Astrocyte (in vitro differentiated cells and primary cell): ENCODE measurements at regions not wholly inside any gene's neighbourhood (a gene's known extent, or its start where the extent isn't known, plus 50 kb on each side); places are given as distances from the start of the nearest gene placed in this dataset.

Experiments
- CTCF ChIP-seq: IDR thresholded peaks from 2 replicates; pipeline ENCODE4 v1.5.1; 2011; ENCODE audit warnings: low read depth, mild to moderate bottlenecking, inconsistent platforms, low read length, moderate library complexity; ENCODE audit not compliant: insufficient read depth
- EZH2 ChIP-seq: IDR thresholded peaks from 2 replicates; pipeline ENCODE4 v1.6.1; 2012; ENCODE audit warnings: mild to moderate bottlenecking, low read length, inconsistent platforms; ENCODE audit not compliant: insufficient read depth

GRCh38 chr2:12935796-12936195 lies 219.1 kb downstream of the TRIB2 start:
- TF ChIP-seq CTCF (no peak), EZH2 (no peak)
